ENCODE measurements at regions not wholly inside any gene's neighbourhood (a gene's known extent, or its start where the extent isn't known, plus 50 kb on each side); places are given as distances from the start of the nearest gene placed in this dataset.
"Not testable (repeated sequence)": the region's sequence is repeated elsewhere in the genome, so short reads cannot be mapped to it uniquely, and the experiment has no call there.

DNA sequence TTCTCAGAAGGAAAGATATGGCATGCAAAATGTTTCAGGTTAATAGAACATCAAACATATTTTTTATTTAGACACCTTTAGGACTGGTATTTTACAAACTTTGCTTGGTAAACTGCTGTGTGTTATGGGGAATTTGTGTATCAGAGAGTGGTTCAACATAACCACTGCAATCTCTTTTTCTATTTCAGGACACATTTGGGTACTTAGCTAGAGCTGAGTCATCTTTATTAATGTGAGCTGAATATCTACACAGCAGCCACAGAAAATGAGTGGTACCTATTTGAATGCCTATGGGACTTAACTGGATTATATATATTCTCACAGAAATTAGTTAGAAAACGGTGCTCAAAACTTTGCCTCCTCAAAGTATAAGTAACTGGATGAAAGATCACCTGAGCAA is 179.8 kb downstream of the SPDYE17 start:
- H3K9me3 ChIP-seq (ENCODE audit: insufficient read depth, low read length, severe bottlenecking); H3K4me1 ChIP-seq (ENCODE audit: insufficient read depth, low read length); H3K4me3 ChIP-seq (ENCODE audit: low read depth in 1 of 2, low read length in 2 of 2); H3K36me3 ChIP-seq (ENCODE audit: insufficient read depth, low read length); H3K27ac ChIP-seq (ENCODE audit: low read length); H4K20me1 ChIP-seq (ENCODE audit: insufficient read depth, low read length); ATAC-seq (ENCODE audit: insufficient read depth, low read depth); H2AFZ ChIP-seq (ENCODE audit: low read depth, low read length); DNase-seq; H3K4me2 ChIP-seq (ENCODE audit: insufficient read depth, low read length); H3K79me2 ChIP-seq (ENCODE audit: insufficient read depth, low read length); H3K27me3 ChIP-seq (ENCODE audit: insufficient read depth, low read length, poor library complexity); H3K9ac ChIP-seq (ENCODE audit: low read depth, low read length): not testable (repeated sequence)

DNA sequence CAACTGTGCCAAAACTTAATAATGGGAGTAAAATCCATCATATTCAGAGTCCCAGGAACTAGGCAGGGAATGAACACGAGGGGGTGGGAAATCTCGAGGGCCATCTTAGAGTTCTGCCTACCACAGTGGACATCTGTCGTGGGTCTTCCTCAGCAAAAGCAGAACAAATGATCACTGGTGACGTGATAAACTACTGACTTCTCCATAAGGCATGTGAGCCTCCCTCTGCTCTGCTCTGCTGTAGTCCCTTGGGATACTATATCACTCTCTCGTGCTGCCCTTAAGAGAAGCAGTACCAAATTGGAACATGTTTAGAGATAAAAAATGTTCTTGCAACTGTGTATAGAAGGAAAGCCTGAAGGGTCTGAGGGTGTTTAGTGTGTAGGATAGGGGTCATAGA is 180.5 kb downstream of the SPDYE17 start:
- not testable (repeated sequence) for H3K4me2 ChIP-seq (ENCODE audit: insufficient read depth, low read length); H3K9me3 ChIP-seq (ENCODE audit: insufficient read depth, low read length, severe bottlenecking)

DNA sequence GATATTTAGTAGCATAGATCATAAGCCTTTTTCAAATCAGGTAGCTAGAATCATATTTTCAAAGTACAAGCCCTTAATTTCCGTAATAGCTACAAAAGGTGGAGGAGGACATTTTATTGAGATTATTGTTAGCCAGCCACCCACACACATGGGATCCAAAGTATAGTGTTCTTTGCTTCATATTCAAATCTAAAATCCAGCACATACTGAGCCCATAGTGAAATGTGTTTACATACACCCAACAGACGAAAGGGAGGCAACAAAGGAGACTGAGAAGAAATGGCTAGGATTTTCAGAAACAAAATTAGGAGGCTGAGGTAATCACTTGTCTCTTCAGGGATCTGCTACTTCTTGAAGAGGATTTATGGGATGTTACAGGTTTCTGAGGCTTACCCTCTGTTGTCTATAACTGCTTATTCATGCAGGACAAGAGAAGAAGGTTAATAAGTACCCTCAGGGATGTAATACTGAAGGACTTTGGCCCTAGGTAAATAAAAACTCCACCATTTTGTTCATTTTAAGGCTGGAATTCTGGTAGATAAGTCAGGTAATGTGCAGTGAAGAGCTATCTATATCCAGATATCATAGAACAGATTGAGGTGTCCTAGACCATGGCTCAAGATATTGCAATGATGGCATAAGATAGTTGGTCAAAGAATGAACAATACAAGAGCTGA is 182.1 kb downstream of the SPDYE17 start:
- H3K79me2 ChIP-seq (ENCODE audit: insufficient read depth, low read length); ATAC-seq (ENCODE audit: insufficient read depth, low read depth); H2AFZ ChIP-seq (ENCODE audit: low read depth, low read length); H3K4me1 ChIP-seq (ENCODE audit: insufficient read depth, low read length); H4K20me1 ChIP-seq (ENCODE audit: insufficient read depth, low read length); H3K27ac ChIP-seq (ENCODE audit: low read length); H3K4me2 ChIP-seq (ENCODE audit: insufficient read depth, low read length); H3K36me3 ChIP-seq (ENCODE audit: insufficient read depth, low read length); H3K27me3 ChIP-seq (ENCODE audit: insufficient read depth, low read length, poor library complexity); DNase-seq; H3K9me3 ChIP-seq (ENCODE audit: insufficient read depth, low read length, severe bottlenecking); H3K9ac ChIP-seq (ENCODE audit: low read depth, low read length); H3K4me3 ChIP-seq (ENCODE audit: low read depth in 1 of 2, low read length in 2 of 2): not testable (repeated sequence)

More for the DNA sequence above, 180.5 kb downstream of the SPDYE17 start:
- H3K4me3 ChIP-seq (ENCODE audit: low read depth in 1 of 2, low read length in 2 of 2); H3K79me2 ChIP-seq (ENCODE audit: insufficient read depth, low read length); H3K27me3 ChIP-seq (ENCODE audit: insufficient read depth, low read length, poor library complexity); H4K20me1 ChIP-seq (ENCODE audit: insufficient read depth, low read length); H3K36me3 ChIP-seq (ENCODE audit: insufficient read depth, low read length); H3K9ac ChIP-seq (ENCODE audit: low read depth, low read length); ATAC-seq (ENCODE audit: insufficient read depth, low read depth); H2AFZ ChIP-seq (ENCODE audit: low read depth, low read length); H3K4me1 ChIP-seq (ENCODE audit: insufficient read depth, low read length); H3K27ac ChIP-seq (ENCODE audit: low read length); DNase-seq: not testable (repeated sequence)

DNA sequence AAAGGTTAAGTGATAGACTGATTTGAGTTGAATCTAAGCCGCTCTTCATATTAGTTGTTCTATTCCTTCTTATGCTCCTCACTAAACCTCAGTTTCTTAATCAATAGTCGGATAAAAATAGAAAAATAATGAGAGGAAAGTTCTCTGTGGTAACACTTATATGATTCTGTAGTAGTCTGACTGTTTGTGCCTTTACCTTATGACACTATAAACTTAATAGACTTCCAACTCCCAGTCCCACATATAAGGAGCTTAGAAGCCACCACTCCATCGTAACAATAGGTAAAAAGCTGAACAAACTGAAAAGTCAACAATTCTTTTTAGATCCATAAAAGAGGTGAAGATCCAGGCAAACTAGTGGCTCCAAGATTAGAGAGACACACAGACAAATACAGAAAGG is 192.3 kb downstream of the SPDYE17 start:
- DNase-seq; H2AFZ ChIP-seq (ENCODE audit: low read depth, low read length); H3K9ac ChIP-seq (ENCODE audit: low read depth, low read length); H3K4me3 ChIP-seq (ENCODE audit: low read depth in 1 of 2, low read length in 2 of 2); ATAC-seq (ENCODE audit: insufficient read depth, low read depth); H3K9me3 ChIP-seq (ENCODE audit: insufficient read depth, low read length, severe bottlenecking); H3K27ac ChIP-seq (ENCODE audit: low read length); H3K27me3 ChIP-seq (ENCODE audit: insufficient read depth, low read length, poor library complexity); H3K36me3 ChIP-seq (ENCODE audit: insufficient read depth, low read length); H4K20me1 ChIP-seq (ENCODE audit: insufficient read depth, low read length); H3K4me1 ChIP-seq (ENCODE audit: insufficient read depth, low read length); H3K4me2 ChIP-seq (ENCODE audit: insufficient read depth, low read length); H3K79me2 ChIP-seq (ENCODE audit: insufficient read depth, low read length): not testable (repeated sequence)

DNA sequence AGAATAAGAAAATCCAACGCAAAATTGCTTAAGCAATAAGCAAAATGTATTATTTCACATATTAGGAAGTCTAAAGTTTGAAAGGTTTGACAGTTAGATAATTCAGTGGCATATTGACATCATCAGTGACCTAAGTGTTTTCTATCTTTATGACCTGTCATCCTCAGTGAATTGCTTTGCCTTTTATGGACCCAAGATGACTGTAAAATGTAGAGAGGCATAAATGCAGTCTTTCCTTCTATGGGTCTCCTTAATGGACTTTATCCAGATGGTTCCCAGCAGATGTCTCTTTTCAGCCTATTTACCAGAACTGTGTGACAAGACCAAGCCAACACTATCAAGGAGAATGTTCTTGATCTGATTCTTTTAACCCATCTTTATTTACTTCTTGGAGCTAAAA is 192.9 kb downstream of the SPDYE17 start:
- H3K4me2 ChIP-seq (ENCODE audit: insufficient read depth, low read length); ATAC-seq (ENCODE audit: insufficient read depth, low read depth); H3K27me3 ChIP-seq (ENCODE audit: insufficient read depth, low read length, poor library complexity); H3K9ac ChIP-seq (ENCODE audit: low read depth, low read length); DNase-seq; H4K20me1 ChIP-seq (ENCODE audit: insufficient read depth, low read length); H2AFZ ChIP-seq (ENCODE audit: low read depth, low read length); H3K79me2 ChIP-seq (ENCODE audit: insufficient read depth, low read length); H3K4me3 ChIP-seq (ENCODE audit: low read depth in 1 of 2, low read length in 2 of 2); H3K36me3 ChIP-seq (ENCODE audit: insufficient read depth, low read length); H3K4me1 ChIP-seq (ENCODE audit: insufficient read depth, low read length); H3K27ac ChIP-seq (ENCODE audit: low read length); H3K9me3 ChIP-seq (ENCODE audit: insufficient read depth, low read length, severe bottlenecking): not testable (repeated sequence)

DNA sequence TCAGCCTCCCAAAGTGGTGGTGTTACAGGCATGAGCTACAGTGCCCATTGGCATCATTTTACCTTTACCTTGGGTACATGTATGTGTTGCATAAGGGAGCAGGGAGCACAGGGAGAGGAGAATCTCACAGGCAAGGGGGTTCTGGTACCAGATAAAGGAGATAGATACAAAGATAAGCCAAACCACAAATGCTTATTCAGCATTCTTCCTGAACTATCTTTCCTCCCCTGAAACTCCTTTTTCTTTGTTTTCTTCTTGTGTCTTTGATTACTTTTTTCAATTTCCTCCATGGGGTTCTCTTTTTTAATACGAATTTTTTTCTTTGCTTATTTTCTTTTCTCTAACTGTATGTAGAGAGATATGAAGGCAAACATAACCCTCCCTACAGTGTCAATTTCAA is 193.8 kb downstream of the SPDYE17 start:
- not testable (repeated sequence) for H3K9ac ChIP-seq (ENCODE audit: low read depth, low read length); ATAC-seq (ENCODE audit: insufficient read depth, low read depth); H3K27me3 ChIP-seq (ENCODE audit: insufficient read depth, low read length, poor library complexity); H3K9me3 ChIP-seq (ENCODE audit: insufficient read depth, low read length, severe bottlenecking); H3K36me3 ChIP-seq (ENCODE audit: insufficient read depth, low read length); H4K20me1 ChIP-seq (ENCODE audit: insufficient read depth, low read length); H3K4me2 ChIP-seq (ENCODE audit: insufficient read depth, low read length); DNase-seq; H3K27ac ChIP-seq (ENCODE audit: low read length); H3K79me2 ChIP-seq (ENCODE audit: insufficient read depth, low read length); H3K4me3 ChIP-seq (ENCODE audit: low read depth in 1 of 2, low read length in 2 of 2); H3K4me1 ChIP-seq (ENCODE audit: insufficient read depth, low read length); H2AFZ ChIP-seq (ENCODE audit: low read depth, low read length)

DNA sequence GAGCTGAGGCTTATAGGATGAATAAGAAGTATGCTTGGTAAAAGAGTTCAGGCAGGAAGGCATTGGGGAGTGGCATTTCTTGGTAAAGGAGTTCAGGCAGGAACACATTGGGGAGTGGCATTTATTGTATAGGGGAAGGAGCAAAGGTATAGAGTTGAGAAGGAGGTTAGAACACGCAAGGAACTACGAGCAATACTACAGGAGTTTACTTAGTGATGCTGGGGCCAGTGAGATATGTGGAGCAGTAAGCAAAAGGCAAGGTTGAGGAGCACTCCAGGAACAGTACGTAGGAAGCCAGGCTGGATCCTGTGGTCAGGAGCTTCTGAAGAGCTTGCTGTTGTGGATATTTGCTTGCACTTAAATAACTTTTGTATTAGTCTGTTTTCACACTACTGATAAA is 202.2 kb upstream of the POMZP3 start:
- H3K27ac ChIP-seq (ENCODE audit: low read length); H3K9me3 ChIP-seq (ENCODE audit: insufficient read depth, low read length, severe bottlenecking); ATAC-seq (ENCODE audit: insufficient read depth, low read depth); H3K4me1 ChIP-seq (ENCODE audit: insufficient read depth, low read length); H4K20me1 ChIP-seq (ENCODE audit: insufficient read depth, low read length); H3K4me2 ChIP-seq (ENCODE audit: insufficient read depth, low read length); DNase-seq; H3K4me3 ChIP-seq (ENCODE audit: low read depth in 1 of 2, low read length in 2 of 2); H2AFZ ChIP-seq (ENCODE audit: low read depth, low read length); H3K9ac ChIP-seq (ENCODE audit: low read depth, low read length); H3K79me2 ChIP-seq (ENCODE audit: insufficient read depth, low read length); H3K36me3 ChIP-seq (ENCODE audit: insufficient read depth, low read length); H3K27me3 ChIP-seq (ENCODE audit: insufficient read depth, low read length, poor library complexity): not testable (repeated sequence)

DNA sequence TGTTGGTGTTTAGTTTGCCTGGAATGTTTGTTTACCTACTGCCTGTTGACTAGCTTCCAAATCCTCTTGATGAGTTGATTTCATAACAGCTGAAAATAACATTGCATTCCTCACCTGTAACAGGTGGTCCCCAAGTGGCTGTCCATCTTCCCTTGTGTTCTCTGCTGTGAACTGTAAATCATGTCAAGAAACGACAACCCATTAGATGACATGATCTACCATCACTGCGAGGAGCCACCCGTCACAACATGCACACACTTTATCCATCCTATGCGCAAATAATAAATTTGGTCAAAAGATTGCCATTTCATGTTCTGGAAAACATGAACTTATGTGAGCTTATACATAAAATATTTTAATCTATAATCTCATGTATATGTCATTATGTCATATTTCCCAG is 199.1 kb upstream of the POMZP3 start:
- not testable (repeated sequence) for H3K9ac ChIP-seq (ENCODE audit: low read depth, low read length); H2AFZ ChIP-seq (ENCODE audit: low read depth, low read length); H3K4me2 ChIP-seq (ENCODE audit: insufficient read depth, low read length); H3K36me3 ChIP-seq (ENCODE audit: insufficient read depth, low read length); H3K4me1 ChIP-seq (ENCODE audit: insufficient read depth, low read length); H3K27me3 ChIP-seq (ENCODE audit: insufficient read depth, low read length, poor library complexity); H4K20me1 ChIP-seq (ENCODE audit: insufficient read depth, low read length); DNase-seq; H3K79me2 ChIP-seq (ENCODE audit: insufficient read depth, low read length); H3K9me3 ChIP-seq (ENCODE audit: insufficient read depth, low read length, severe bottlenecking); H3K4me3 ChIP-seq (ENCODE audit: low read depth in 1 of 2, low read length in 2 of 2); H3K27ac ChIP-seq (ENCODE audit: low read length); ATAC-seq (ENCODE audit: insufficient read depth, low read depth)

Measured in DND-41 (cell line).